Stimulated activated CD4-positive, alpha-beta T cell treated with anti-CD3 and anti-CD28 coated beads, Interleukin-12 subunit alpha, Interleukin-12 subunit beta, amount 100 ng/mL, for 48 hours (primary cell): ENCODE measurements at regions not wholly inside any gene's neighbourhood (a gene's known extent, or its start where the extent isn't known, plus 50 kb on each side); places are given as distances from the start of the nearest gene placed in this dataset.

Experiments used
- DNase-seq, 3 donors: peaks; one replicate each; pipeline ENCODE4 v3.0.0-alpha.2; 2020; ENCODE audit warnings: low read depth in 2 of 3, low spot score in 1 of 3

GRCh38 chr18:29605365-29605764, 1428.4 kb upstream of the CDH2 start:
- DNase-seq: no peak

GRCh38 chr18:29596959-29597358, 1420.0 kb upstream of the CDH2 start:
- DNase-seq: no peak

GRCh38 chr18:29594493-29594892, 1417.6 kb upstream of the CDH2 start:
- DNase-seq: no peak

GRCh38 chr18:29588446-29589100, 1411.6 kb upstream of the CDH2 start:
- DNase-seq: no peak

- DNase-seq: no peak
Observed at GRCh38 chr18:29586210-29586609, 1409.3 kb upstream of the CDH2 start.

- DNase-seq: no peak
Observed at GRCh38 chr18:29560270-29560669, 1383.3 kb upstream of the CDH2 start.

- DNase-seq: no peak
Observed at GRCh38 chr18:29556070-29556469, 1379.1 kb upstream of the CDH2 start.

GRCh38 chr18:29549759-29550158, 1372.8 kb upstream of the CDH2 start:
- DNase-seq: no peak

- DNase-seq: no peak
Observed at GRCh38 chr18:29547626-29548025, 1370.7 kb upstream of the CDH2 start.

- DNase-seq: no peak
Observed at GRCh38 chr18:29540548-29540947, 1363.6 kb upstream of the CDH2 start.

GRCh38 chr18:29531746-29532145, 1354.8 kb upstream of the CDH2 start:
- no peak for DNase-seq

GRCh38 chr18:29523371-29523770, 1346.4 kb upstream of the CDH2 start:
- DNase-seq: no peak

GRCh38 chr18:29512761-29513160, 1335.8 kb upstream of the CDH2 start:
- no peak for DNase-seq

GRCh38 chr18:29512203-29512602, 1335.3 kb upstream of the CDH2 start:
- DNase-seq: no peak

GRCh38 chr18:29501952-29502351, 1325.0 kb upstream of the CDH2 start:
- DNase-seq: no peak

- no peak for DNase-seq
Observed at GRCh38 chr18:29496152-29496680, 1319.3 kb upstream of the CDH2 start.

GRCh38 chr18:29494371-29494770, 1317.4 kb upstream of the CDH2 start:
- DNase-seq: no peak

GRCh38 chr18:29491907-29492306, 1315.0 kb upstream of the CDH2 start:
- DNase-seq: no peak

GRCh38 chr18:29488617-29489016, 1311.7 kb upstream of the CDH2 start:
- no peak for DNase-seq

GRCh38 chr18:29465526-29465925, 1288.6 kb upstream of the CDH2 start:
- DNase-seq: no peak

GRCh38 chr18:29459972-29460371, 1283.0 kb upstream of the CDH2 start:
- no peak for DNase-seq

GRCh38 chr18:29457316-29457889, 1280.5 kb upstream of the CDH2 start:
- no peak for DNase-seq

- no peak for DNase-seq
Observed at GRCh38 chr18:29449424-29449823, 1272.5 kb upstream of the CDH2 start.
